DND-41 (cell line): ENCODE measurements at regions not wholly inside any gene's neighbourhood (a gene's known extent, or its start where the extent isn't known, plus 50 kb on each side); places are given as distances from the start of the nearest gene placed in this dataset.

Experiments
- ATAC-seq: fragments of 200-7000 bp; cut with Tn5 transposase; 3 replicates; pipeline ENCODE4 v1.9.1; 2021; ENCODE audit warnings: low read depth; ENCODE audit not compliant: insufficient read depth
- DNase-seq: peaks from one replicate; pipeline ENCODE4 v3.0.0-alpha.2; 2020
- H2AFZ ChIP-seq: 2 replicates; pipeline ENCODE4 v1.6.0; 2012; ENCODE audit warnings: low read depth, low read length
- H3K27ac ChIP-seq: 2 replicates; pipeline ENCODE4 v1.5.1; 2012; ENCODE audit warnings: low read length, inconsistent platforms
- H3K27me3 ChIP-seq: fragments of 200-600 bp; sonication (generic); 2 replicates; pipeline ENCODE4 v1.6.0; 2012; ENCODE audit warnings: low read length, mild to moderate bottlenecking, inconsistent platforms; ENCODE audit not compliant: insufficient read depth, poor library complexity
- H3K36me3 ChIP-seq: 2 replicates; pipeline ENCODE4 v1.5.1; 2012; ENCODE audit warnings: low read length, inconsistent platforms; ENCODE audit not compliant: insufficient read depth
- H3K4me1 ChIP-seq: 2 replicates; pipeline ENCODE4 v1.5.1; 2012; ENCODE audit warnings: mild to moderate bottlenecking, low read length; ENCODE audit not compliant: insufficient read depth
- H3K4me2 ChIP-seq: 2 replicates; pipeline ENCODE4 v1.6.0; 2012; ENCODE audit warnings: mild to moderate bottlenecking, moderate library complexity, low read length, inconsistent platforms; ENCODE audit not compliant: insufficient read depth
- H3K4me3 ChIP-seq, 2 experiments: fragments of 200-600 bp in 1 of 2; shearing (Covaris generic) in 1 of 2; 2 replicates each; pipeline ENCODE4 v1.5.1; 2012 to 2016; ENCODE audit warnings: inconsistent platforms in 2 of 2, low read length in 2 of 2, mild to moderate bottlenecking in 2 of 2, low read depth in 1 of 2, moderate library complexity in 1 of 2
- H3K79me2 ChIP-seq: 2 replicates; pipeline ENCODE4 v1.6.0; 2012; ENCODE audit warnings: low read length, inconsistent platforms; ENCODE audit not compliant: insufficient read depth
- H3K9ac ChIP-seq: 2 replicates; pipeline ENCODE4 v1.6.0; 2012; ENCODE audit warnings: low read depth, mild to moderate bottlenecking, inconsistent platforms, low read length, moderate library complexity
- H3K9me3 ChIP-seq: 2 replicates; pipeline ENCODE4 v1.5.1; 2012; ENCODE audit warnings: low read length, moderate library complexity, mild to moderate bottlenecking, inconsistent platforms; ENCODE audit not compliant: insufficient read depth, severe bottlenecking
- H4K20me1 ChIP-seq: 2 replicates; pipeline ENCODE4 v1.6.0; 2012; ENCODE audit warnings: low read length; ENCODE audit not compliant: insufficient read depth
- EZH2 ChIP-seq: IDR thresholded peaks from 3 replicates; pipeline ENCODE4 v1.6.1; 2012; ENCODE audit warnings: borderline replicate concordance, low read depth, mild to moderate bottlenecking, moderate library complexity, low read length, inconsistent platforms; ENCODE audit not compliant: severe bottlenecking
- TF ChIP-seq, protein P1 (sequence below): IDR thresholded peaks from 2 replicates; pipeline ENCODE4 v1.5.1; 2012; ENCODE audit warnings: borderline replicate concordance, low read length, moderate library complexity, mild to moderate bottlenecking; ENCODE audit not compliant: poor library complexity, severe bottlenecking; ENCODE audit errors: extremely low read depth

GRCh38 chr6:15832841-15833240 is 170.0 kb upstream of the DTNBP1 start:
- Histone ChIP-seq H3K27ac (no peak overlapping the region), H2AFZ (no peak overlapping the region), H3K4me3 (no peak overlapping the region), H3K36me3 (no peaks in the 10 kb centered on the region), H3K27me3 (peaks cover 4% of the 10 kb centered on the region), H3K4me1 (no peaks in the 10 kb centered on the region), H3K4me2 (no peak overlapping the region), H4K20me1 (no peaks in the 10 kb centered on the region), H3K9ac (no peak overlapping the region), H3K9me3 (no peaks in the 10 kb centered on the region), H3K79me2 (no peaks in the 10 kb centered on the region)
- no peak for ATAC-seq
- DNase-seq, result no peak
- no peak for TF ChIP-seq EZH2
- TF ChIP-seq, protein P1, sequence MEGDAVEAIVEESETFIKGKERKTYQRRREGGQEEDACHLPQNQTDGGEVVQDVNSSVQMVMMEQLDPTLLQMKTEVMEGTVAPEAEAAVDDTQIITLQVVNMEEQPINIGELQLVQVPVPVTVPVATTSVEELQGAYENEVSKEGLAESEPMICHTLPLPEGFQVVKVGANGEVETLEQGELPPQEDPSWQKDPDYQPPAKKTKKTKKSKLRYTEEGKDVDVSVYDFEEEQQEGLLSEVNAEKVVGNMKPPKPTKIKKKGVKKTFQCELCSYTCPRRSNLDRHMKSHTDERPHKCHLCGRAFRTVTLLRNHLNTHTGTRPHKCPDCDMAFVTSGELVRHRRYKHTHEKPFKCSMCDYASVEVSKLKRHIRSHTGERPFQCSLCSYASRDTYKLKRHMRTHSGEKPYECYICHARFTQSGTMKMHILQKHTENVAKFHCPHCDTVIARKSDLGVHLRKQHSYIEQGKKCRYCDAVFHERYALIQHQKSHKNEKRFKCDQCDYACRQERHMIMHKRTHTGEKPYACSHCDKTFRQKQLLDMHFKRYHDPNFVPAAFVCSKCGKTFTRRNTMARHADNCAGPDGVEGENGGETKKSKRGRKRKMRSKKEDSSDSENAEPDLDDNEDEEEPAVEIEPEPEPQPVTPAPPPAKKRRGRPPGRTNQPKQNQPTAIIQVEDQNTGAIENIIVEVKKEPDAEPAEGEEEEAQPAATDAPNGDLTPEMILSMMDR, result no peak

DNA sequence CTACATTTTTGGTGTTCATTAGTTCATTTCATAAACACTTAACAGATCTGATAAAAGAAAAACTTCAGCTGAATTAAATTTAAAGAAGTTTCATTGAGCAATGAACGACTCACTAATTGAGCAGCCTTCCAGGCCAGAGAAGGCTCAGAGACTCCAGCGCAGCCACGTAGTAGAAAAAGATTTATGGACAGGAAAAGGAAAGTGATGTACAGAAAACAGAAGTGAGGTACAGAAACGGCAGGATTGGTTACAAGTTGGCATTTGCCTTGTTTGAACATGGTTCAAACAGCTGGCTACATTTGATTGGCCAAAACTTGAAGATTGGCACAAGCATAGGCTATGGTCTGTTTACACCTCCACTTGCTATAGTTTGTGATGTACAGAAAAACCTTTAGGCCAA is 166.3 kb upstream of the DTNBP1 start:
- Histone ChIP-seq H3K4me2 (no peak overlapping the region), H3K4me3 (no peak overlapping the region), H3K79me2 (no peaks in the 10 kb centered on the region), H3K27me3 (peaks cover 4% of the 10 kb centered on the region), H3K36me3 (no peaks in the 10 kb centered on the region), H3K4me1 (no peaks in the 10 kb centered on the region), H2AFZ (no peak overlapping the region), H3K9me3 (no peaks in the 10 kb centered on the region), H4K20me1 (no peaks in the 10 kb centered on the region), H3K27ac (no peak overlapping the region), H3K9ac (no peak overlapping the region)
- no peak for TF ChIP-seq EZH2
- TF ChIP-seq, protein P1, result no peak
- DNase-seq (no peak), ATAC-seq (no peak)

GRCh38 chr6:15827496-15828255 is 164.8 kb upstream of the DTNBP1 start:
- no peak for ATAC-seq
- Histone ChIP-seq H3K79me2 (no peaks in the 10 kb centered on the region), H3K9ac (no peak overlapping the region), H2AFZ (no peak overlapping the region), H3K4me2 (no peak overlapping the region), H3K27me3 (peaks cover 4% of the 10 kb centered on the region), H4K20me1 (no peaks in the 10 kb centered on the region), H3K36me3 (no peaks in the 10 kb centered on the region), H3K4me3 (no peak overlapping the region), H3K27ac (no peak overlapping the region), H3K9me3 (no peaks in the 10 kb centered on the region), H3K4me1 (no peaks in the 10 kb centered on the region)
- no peak for TF ChIP-seq EZH2
- no peak for DNase-seq

GRCh38 chr6:15826814-15827318 is 164.0 kb upstream of the DTNBP1 start:
- Histone ChIP-seq H3K9me3 (no peaks in the 10 kb centered on the region), H3K27ac (no peak overlapping the region), H3K9ac (no peak overlapping the region), H4K20me1 (no peaks in the 10 kb centered on the region), H3K4me1 (no peaks in the 10 kb centered on the region), H3K4me3 (no peak overlapping the region), H3K4me2 (no peak overlapping the region), H3K27me3 (peaks cover 4% of the 10 kb centered on the region), H3K79me2 (no peaks in the 10 kb centered on the region), H3K36me3 (no peaks in the 10 kb centered on the region), H2AFZ (no peak overlapping the region)
- no peak for DNase-seq
- ATAC-seq, result no peak
- no peak for TF ChIP-seq EZH2
- TF ChIP-seq, protein P1, result no peak
